Ishikawa (cell line): ENCODE measurements at regions not wholly inside any gene's neighbourhood (a gene's known extent, or its start where the extent isn't known, plus 50 kb on each side); places are given as distances from the start of the nearest gene placed in this dataset.

Experiments
- CEBPB ChIP-seq: IDR thresholded peaks from 2 replicates; pipeline ENCODE4 v1.6.1; 2012
- CREB1 ChIP-seq: IDR thresholded peaks from 2 replicates; pipeline ENCODE4 v1.6.1; 2012; ENCODE audit warnings: low read depth
- EGR1 ChIP-seq: IDR thresholded peaks from 2 replicates; pipeline ENCODE4 v1.6.1; 2012
- EP300 ChIP-seq: IDR thresholded peaks from 2 replicates; pipeline ENCODE4 v1.6.1; 2012; ENCODE audit warnings: borderline replicate concordance
- FOXM1 ChIP-seq: IDR thresholded peaks from 2 replicates; pipeline ENCODE4 v1.6.1; 2012; ENCODE audit warnings: low read depth, borderline replicate concordance
- NFIC ChIP-seq: IDR thresholded peaks from 2 replicates; pipeline ENCODE4 v1.6.1; 2012
- RAD21 ChIP-seq: IDR thresholded peaks from 2 replicates; pipeline ENCODE4 v1.6.1; 2012; ENCODE audit warnings: low read depth
- TAF1 ChIP-seq: IDR thresholded peaks from 2 replicates; pipeline ENCODE4 v1.6.1; 2012; ENCODE audit warnings: low read depth, mild to moderate bottlenecking
- TCF12 ChIP-seq: IDR thresholded peaks from 2 replicates; pipeline ENCODE4 v1.6.1; 2012; ENCODE audit warnings: low read depth
- TEAD4 ChIP-seq: IDR thresholded peaks from 2 replicates; pipeline ENCODE4 v1.6.1; 2012
- YY1 ChIP-seq: IDR thresholded peaks from 2 replicates; pipeline ENCODE4 v1.6.1; 2012; ENCODE audit warnings: low read depth
- ZBTB7A ChIP-seq: IDR thresholded peaks from 2 replicates; pipeline ENCODE4 v1.6.1; 2012; ENCODE audit warnings: low read depth
- TF ChIP-seq, protein P1 (sequence below): IDR thresholded peaks from 2 replicates; pipeline ENCODE4 v1.6.1; 2012
- TF ChIP-seq, protein P2 (sequence below): IDR thresholded peaks from 2 replicates; pipeline ENCODE4 v1.6.1; 2012; ENCODE audit warnings: low read depth, mild to moderate bottlenecking
- TF ChIP-seq, protein P3 (sequence below): IDR thresholded peaks from 2 replicates; pipeline ENCODE4 v1.6.1; 2012

DNA sequence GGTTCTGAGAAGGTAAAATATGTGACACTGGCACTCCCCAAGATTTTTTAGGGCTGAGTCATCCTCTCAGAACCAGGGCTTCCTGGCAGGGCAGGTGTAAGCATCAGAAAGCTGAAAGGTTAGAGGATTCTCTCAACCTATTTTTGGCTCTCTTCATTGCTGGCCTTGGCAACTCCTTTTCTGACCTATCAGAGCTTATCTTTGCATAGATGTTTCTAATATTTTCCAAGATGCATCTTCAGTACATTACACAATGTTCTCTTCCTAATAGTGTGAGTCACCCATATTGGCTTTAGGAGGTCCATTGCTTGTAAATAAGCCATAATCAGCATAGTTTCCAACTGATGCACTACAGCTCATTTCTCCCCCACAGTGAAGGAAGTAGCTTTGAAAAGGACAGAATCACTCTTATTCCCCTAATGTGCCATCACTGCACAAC, 2008.4 kb upstream of the PIK3C3 start:
- TF ChIP-seq EP300, result peak; percentile 50; the same call in 1 of the 2 replicates
- no peak for TF ChIP-seq RAD21
- no peak for TF ChIP-seq CREB1
- peak; percentile 60 for TF ChIP-seq TEAD4
- no peak for TF ChIP-seq NFIC
- no peak for TF ChIP-seq ZBTB7A
- no peak for TF ChIP-seq TAF1
- 0 out of 2 replicates have a peak, but pooled peaks have one; percentile 42 for TF ChIP-seq TCF12
- no peak for TF ChIP-seq CEBPB

DNA sequence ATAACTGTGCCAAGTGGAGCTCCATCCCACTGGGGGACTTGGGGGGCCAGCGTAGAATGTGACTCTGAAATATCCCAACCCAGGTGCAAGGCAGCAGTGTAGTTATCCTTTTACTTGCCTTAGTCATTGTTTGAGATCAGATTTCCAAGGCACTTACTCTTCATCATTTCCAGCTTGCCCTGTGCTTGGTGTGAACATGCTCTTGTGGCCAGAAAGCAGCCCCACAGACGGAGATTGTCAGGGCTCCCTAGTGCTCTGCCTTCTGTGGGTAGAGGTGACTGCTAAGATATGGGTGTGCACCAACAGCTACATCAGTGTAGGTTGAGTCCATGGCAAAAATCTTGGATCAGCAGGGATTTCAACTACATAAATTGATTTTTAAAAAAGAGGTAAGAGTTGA, 2010.0 kb upstream of the PIK3C3 start:
- TF ChIP-seq RAD21 (no peak), EP300 (no peak), FOXM1 (no peak), NFIC (no peak), TCF12 (no peak), ZBTB7A (no peak), CEBPB (no peak), CREB1 (no peak), TAF1 (no peak), TEAD4 (no peak), YY1 (no peak), EGR1 (no peak)
- TF ChIP-seq, protein P1, sequence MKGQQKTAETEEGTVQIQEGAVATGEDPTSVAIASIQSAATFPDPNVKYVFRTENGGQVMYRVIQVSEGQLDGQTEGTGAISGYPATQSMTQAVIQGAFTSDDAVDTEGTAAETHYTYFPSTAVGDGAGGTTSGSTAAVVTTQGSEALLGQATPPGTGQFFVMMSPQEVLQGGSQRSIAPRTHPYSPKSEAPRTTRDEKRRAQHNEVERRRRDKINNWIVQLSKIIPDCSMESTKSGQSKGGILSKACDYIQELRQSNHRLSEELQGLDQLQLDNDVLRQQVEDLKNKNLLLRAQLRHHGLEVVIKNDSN, result no peak
- TF ChIP-seq, protein P2, sequence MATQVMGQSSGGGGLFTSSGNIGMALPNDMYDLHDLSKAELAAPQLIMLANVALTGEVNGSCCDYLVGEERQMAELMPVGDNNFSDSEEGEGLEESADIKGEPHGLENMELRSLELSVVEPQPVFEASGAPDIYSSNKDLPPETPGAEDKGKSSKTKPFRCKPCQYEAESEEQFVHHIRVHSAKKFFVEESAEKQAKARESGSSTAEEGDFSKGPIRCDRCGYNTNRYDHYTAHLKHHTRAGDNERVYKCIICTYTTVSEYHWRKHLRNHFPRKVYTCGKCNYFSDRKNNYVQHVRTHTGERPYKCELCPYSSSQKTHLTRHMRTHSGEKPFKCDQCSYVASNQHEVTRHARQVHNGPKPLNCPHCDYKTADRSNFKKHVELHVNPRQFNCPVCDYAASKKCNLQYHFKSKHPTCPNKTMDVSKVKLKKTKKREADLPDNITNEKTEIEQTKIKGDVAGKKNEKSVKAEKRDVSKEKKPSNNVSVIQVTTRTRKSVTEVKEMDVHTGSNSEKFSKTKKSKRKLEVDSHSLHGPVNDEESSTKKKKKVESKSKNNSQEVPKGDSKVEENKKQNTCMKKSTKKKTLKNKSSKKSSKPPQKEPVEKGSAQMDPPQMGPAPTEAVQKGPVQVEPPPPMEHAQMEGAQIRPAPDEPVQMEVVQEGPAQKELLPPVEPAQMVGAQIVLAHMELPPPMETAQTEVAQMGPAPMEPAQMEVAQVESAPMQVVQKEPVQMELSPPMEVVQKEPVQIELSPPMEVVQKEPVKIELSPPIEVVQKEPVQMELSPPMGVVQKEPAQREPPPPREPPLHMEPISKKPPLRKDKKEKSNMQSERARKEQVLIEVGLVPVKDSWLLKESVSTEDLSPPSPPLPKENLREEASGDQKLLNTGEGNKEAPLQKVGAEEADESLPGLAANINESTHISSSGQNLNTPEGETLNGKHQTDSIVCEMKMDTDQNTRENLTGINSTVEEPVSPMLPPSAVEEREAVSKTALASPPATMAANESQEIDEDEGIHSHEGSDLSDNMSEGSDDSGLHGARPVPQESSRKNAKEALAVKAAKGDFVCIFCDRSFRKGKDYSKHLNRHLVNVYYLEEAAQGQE, result no peak
- TF ChIP-seq, protein P3, sequence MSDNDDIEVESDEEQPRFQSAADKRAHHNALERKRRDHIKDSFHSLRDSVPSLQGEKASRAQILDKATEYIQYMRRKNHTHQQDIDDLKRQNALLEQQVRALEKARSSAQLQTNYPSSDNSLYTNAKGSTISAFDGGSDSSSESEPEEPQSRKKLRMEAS, result no peak

DNA sequence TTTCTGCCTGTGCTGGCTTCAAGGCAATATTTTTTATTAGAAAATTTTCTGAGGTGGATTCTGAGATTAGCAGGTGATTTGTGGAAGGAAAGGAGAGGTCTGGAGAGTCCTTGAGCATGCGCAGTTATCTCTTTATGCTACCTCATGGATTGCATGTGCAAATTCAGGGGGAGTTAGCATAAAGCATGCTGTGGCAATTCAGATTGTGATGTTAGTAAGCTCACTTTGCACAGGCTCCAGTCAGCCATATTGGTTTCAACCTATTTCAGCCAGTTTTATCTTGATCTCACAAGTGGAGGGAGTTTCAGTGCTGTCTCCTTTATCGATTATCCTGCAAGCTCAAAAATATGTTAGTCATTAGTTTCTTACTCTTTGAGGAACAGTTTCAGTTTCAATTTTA, 2012.3 kb upstream of the PIK3C3 start:
- no peak for TF ChIP-seq ZBTB7A
- TF ChIP-seq TCF12, result no peak
- TF ChIP-seq NFIC, result no peak
- TF ChIP-seq TEAD4, result no peak
- TF ChIP-seq, protein P2, result no peak
- TF ChIP-seq, protein P1, result no peak

DNA sequence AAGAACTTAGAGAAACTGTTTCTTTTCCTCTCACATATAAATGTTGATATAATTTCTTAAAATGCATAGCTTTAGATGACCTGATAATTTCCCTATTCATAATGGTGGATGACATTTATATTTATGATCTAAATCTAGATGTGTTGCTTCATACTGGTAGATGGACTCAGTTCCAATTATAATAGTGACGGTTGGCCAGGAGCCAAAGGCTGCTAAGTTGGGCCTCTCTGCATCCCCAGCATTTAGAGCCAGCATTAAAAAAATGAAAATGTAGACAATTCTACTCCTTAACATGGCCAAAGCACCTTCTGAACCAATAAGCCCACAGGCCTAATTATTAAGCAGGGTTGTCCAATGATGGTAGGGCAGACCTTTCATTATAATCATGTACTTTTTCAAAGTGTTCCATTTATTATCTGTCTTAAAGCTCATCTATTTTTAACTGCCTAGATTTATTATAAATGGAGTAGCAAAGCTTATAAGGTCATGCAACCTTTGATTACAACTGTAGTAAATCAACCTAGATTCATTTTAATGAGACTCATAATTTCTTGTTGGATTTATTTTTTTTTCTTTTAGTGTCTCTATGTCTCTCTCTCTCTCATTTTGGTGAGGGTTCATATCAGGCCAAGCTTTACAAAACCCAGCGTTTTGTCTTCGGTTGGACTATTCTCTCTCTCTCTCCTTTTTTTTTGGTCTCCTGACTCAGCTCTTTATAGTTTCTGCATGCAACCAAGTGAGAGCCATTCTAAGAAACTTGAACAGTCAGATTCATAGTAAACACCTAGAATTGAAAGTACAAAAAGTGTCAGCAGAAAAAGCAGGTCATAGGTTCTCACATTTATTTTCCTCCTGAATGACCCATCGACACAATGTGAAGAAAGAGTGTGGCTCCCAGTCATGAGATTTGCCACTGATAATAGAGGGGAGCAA, 2016.1 kb upstream of the PIK3C3 start:
- TF ChIP-seq CREB1 (no peak), TAF1 (no peak), EGR1 (no peak), ZBTB7A (no peak), FOXM1 (no peak), CEBPB (no peak), NFIC (no peak), TCF12 (no peak), YY1 (no peak), TEAD4 (no peak), EP300 (no peak), RAD21 (no peak)
- TF ChIP-seq, protein P2, result no peak
- TF ChIP-seq, protein P1, result no peak
- TF ChIP-seq, protein P3, result no peak
